C4-2B (cell line): ENCODE measurements at regions not wholly inside any gene's neighbourhood (a gene's known extent, or its start where the extent isn't known, plus 50 kb on each side); places are given as distances from the start of the nearest gene placed in this dataset.

Experiments used
- H3K27ac ChIP-seq: fragments of 450-650 bp; 2 replicates; pipeline ENCODE4 v1.5.1; 2017
- CTCF ChIP-seq: fragments of 450-650 bp; conservative IDR thresholded peaks from 2 replicates; pipeline ENCODE4 v1.5.1; 2017; ENCODE audit warnings: mild to moderate bottlenecking
- ZFX ChIP-seq: fragments of 450-650 bp; IDR thresholded peaks from 2 replicates; pipeline ENCODE4 v1.6.1; 2017

- no peak overlapping the region for H3K27ac ChIP-seq
- TF ChIP-seq CTCF (no peak), ZFX (no peak)
Observed at GRCh38 chr10:70960783-70961570, 72.6 kb upstream of the PCBD1 start.

- TF ChIP-seq ZFX (no peak), CTCF (no peak)
- no peak overlapping the region for H3K27ac ChIP-seq
Observed at GRCh38 chr10:70962686-70963085, 74.3 kb upstream of the PCBD1 start.

GRCh38 chr10:70963271-70963670, 74.9 kb upstream of the PCBD1 start:
- TF ChIP-seq ZFX (no peak), CTCF (no peak)
- H3K27ac ChIP-seq = no peak overlapping the region

- no peak overlapping the region for H3K27ac ChIP-seq
- no peak for TF ChIP-seq ZFX
- no peak for TF ChIP-seq CTCF
Observed at GRCh38 chr10:70964245-70964644, 75.9 kb upstream of the PCBD1 start.

- no peak overlapping the region for H3K27ac ChIP-seq
- TF ChIP-seq ZFX (no peak), CTCF (no peak)
Observed at GRCh38 chr10:70964881-70965280, 76.5 kb upstream of the PCBD1 start.

GRCh38 chr10:70965566-70965965, 77.2 kb upstream of the PCBD1 start:
- TF ChIP-seq CTCF = no peak
- no peak for TF ChIP-seq ZFX

GRCh38 chr10:70966646-70967553, 78.5 kb upstream of the PCBD1 start:
- no peak overlapping the region for H3K27ac ChIP-seq

More at GRCh38 chr10:70965566-70965965, 77.2 kb upstream of the PCBD1 start:
- H3K27ac ChIP-seq = no peak overlapping the region

More at GRCh38 chr10:70966646-70967553, 78.5 kb upstream of the PCBD1 start:
- TF ChIP-seq ZFX = no peak
- no peak for TF ChIP-seq CTCF
